Epithelial cell of prostate (primary cell): ENCODE measurements at regions not wholly inside any gene's neighbourhood (a gene's known extent, or its start where the extent isn't known, plus 50 kb on each side); places are given as distances from the start of the nearest gene placed in this dataset.
A peak's percentile ranks its signal among the peaks of the same experiment; 100 is the strongest.

Experiments used
- DNase-seq: peaks from one replicate; pipeline ENCODE4 v3.0.0-alpha.2; 2011; ENCODE audit warnings: low read depth, low spot score
- H3K27ac ChIP-seq: fragments of 450-650 bp; 2 replicates; pipeline ENCODE4 v1.5.1; 2017; ENCODE audit warnings: mild to moderate bottlenecking

- no peak overlapping the region for H3K27ac ChIP-seq
- no peak for DNase-seq
These were observed 105.1 kb downstream of the TRAPPC11 start for GRCh38 chr4:183763990-183764754.

GRCh38 chr4:183765251-183765911 lies 106.3 kb downstream of the TRAPPC11 start:
- peak; percentile 36 for DNase-seq
- no peak overlapping the region for H3K27ac ChIP-seq

- H3K27ac ChIP-seq = no peak overlapping the region
These were observed 107.0 kb downstream of the TRAPPC11 start for GRCh38 chr4:183766140-183766539.

GRCh38 chr4:183770906-183771305 lies 111.8 kb downstream of the TRAPPC11 start:
- DNase-seq = no peak
- no peak overlapping the region for H3K27ac ChIP-seq

More at GRCh38 chr4:183766140-183766539, 107.0 kb downstream of the TRAPPC11 start:
- no peak for DNase-seq

- no peak for DNase-seq
- H3K27ac ChIP-seq = no peak overlapping the region
These were observed 113.3 kb downstream of the TRAPPC11 start for GRCh38 chr4:183772361-183772760.

GRCh38 chr4:183773790-183774189 lies 114.7 kb downstream of the TRAPPC11 start:
- DNase-seq = no peak
- no peak overlapping the region for H3K27ac ChIP-seq

GRCh38 chr4:183783306-183783705 lies 121.8 kb upstream of the STOX2 start:
- no peak for DNase-seq
- H3K27ac ChIP-seq = no peak overlapping the region

GRCh38 chr4:183783991-183784553 lies 121.0 kb upstream of the STOX2 start:
- no peak for DNase-seq
- H3K27ac ChIP-seq = no peak overlapping the region

GRCh38 chr4:183788308-183788905 lies 116.7 kb upstream of the STOX2 start:
- no peak overlapping the region for H3K27ac ChIP-seq
- no peak for DNase-seq

GRCh38 chr4:183789657-183790056 lies 115.5 kb upstream of the STOX2 start:
- H3K27ac ChIP-seq = no peak overlapping the region
- DNase-seq = no peak

GRCh38 chr4:183790661-183791060 lies 114.4 kb upstream of the STOX2 start:
- no peak for DNase-seq
- H3K27ac ChIP-seq = no peak overlapping the region

- DNase-seq = no peak
- no peak overlapping the region for H3K27ac ChIP-seq
These were observed 108.1 kb upstream of the STOX2 start for GRCh38 chr4:183797011-183797444.

- DNase-seq = no peak
- H3K27ac ChIP-seq = peak overlapping the region; percentile 22
These were observed 107.4 kb upstream of the STOX2 start for GRCh38 chr4:183797445-183798300.

- DNase-seq = no peak
- peak overlapping the region; percentile 22 for H3K27ac ChIP-seq
These were observed 106.5 kb upstream of the STOX2 start for GRCh38 chr4:183798301-183799253.

- no peak for DNase-seq
- H3K27ac ChIP-seq = no peak overlapping the region
These were observed 103.5 kb upstream of the STOX2 start for GRCh38 chr4:183801457-183802165.

GRCh38 chr4:183806341-183806740 lies 98.8 kb upstream of the STOX2 start:
- DNase-seq = no peak
- H3K27ac ChIP-seq = no peak overlapping the region

- DNase-seq = no peak
These were observed 97.5 kb upstream of the STOX2 start for GRCh38 chr4:183807420-183808096.

GRCh38 chr4:183808097-183808456 lies 97.0 kb upstream of the STOX2 start:
- no peak for DNase-seq
- no peak overlapping the region for H3K27ac ChIP-seq

More at GRCh38 chr4:183807420-183808096, 97.5 kb upstream of the STOX2 start:
- H3K27ac ChIP-seq = no peak overlapping the region
